ENCODE measurements at regions not wholly inside any gene's neighbourhood (a gene's known extent, or its start where the extent isn't known, plus 50 kb on each side); places are given as distances from the start of the nearest gene placed in this dataset.

GRCh38 chr9:119768266-119768665 lies 399.0 kb upstream of the BRINP1 start:
- H3F3A ChIP-seq (ENCODE audit: insufficient read depth, low read length) = no peaks in the 10 kb centered on the region
- no peaks in the 10 kb centered on the region for H3K9me2 ChIP-seq (replicated peaks; ENCODE audit: insufficient read depth, low read length)
- H4K20me1 ChIP-seq (ENCODE audit: insufficient read depth, low read length) = no peaks in the 10 kb centered on the region
- H3K4me1 ChIP-seq (ENCODE audit: low read length) = no peaks in the 10 kb centered on the region
- no peaks in the 10 kb centered on the region for H3K36me3 ChIP-seq (replicated peaks; ENCODE audit: insufficient read depth, low read length)
- H2AFZ ChIP-seq (ENCODE audit: low read length) = no peak overlapping the region
- no peak for DNase-seq
- no peak overlapping the region for H3K4me2 ChIP-seq (ENCODE audit: low read depth, low read length)
- no peaks in the 10 kb centered on the region for H3K79me2 ChIP-seq (ENCODE audit: low read length)
- no peaks in the 10 kb centered on the region for H3K9me3 ChIP-seq (replicated peaks; ENCODE audit: insufficient read depth, low read length)
- H3K9ac ChIP-seq (ENCODE audit: low read length) = no peak overlapping the region
- no peak overlapping the region for H3K27ac ChIP-seq (ENCODE audit: low read length)
- no peak overlapping the region for H3K4me3 ChIP-seq (ENCODE audit: low read length)
- H3K27me3 ChIP-seq (replicated peaks; ENCODE audit: insufficient read depth, low read length) = no peaks in the 10 kb centered on the region
- no peak for TF ChIP-seq CTCF (IDR thresholded peaks at IDR 0.05; ENCODE audit: low read length)
- no peak for TF ChIP-seq EZH2 (optimal IDR thresholded peaks at IDR 0.05; ENCODE audit: low read depth, low read length)
- TF ChIP-seq EZH2phosphoT487 (IDR thresholded peaks at IDR 0.05; ENCODE audit: low read length) = no peak

- H3F3A ChIP-seq (ENCODE audit: insufficient read depth, low read length) = no peaks in the 10 kb centered on the region
- no peak overlapping the region for H3K4me2 ChIP-seq (ENCODE audit: low read depth, low read length)
- H4K20me1 ChIP-seq (ENCODE audit: insufficient read depth, low read length) = no peaks in the 10 kb centered on the region
- TF ChIP-seq EZH2phosphoT487 (IDR thresholded peaks at IDR 0.05; ENCODE audit: low read length) (no peak), EZH2 (optimal IDR thresholded peaks at IDR 0.05; ENCODE audit: low read depth, low read length) (no peak), CTCF (IDR thresholded peaks at IDR 0.05; ENCODE audit: low read length) (no peak)
- H3K27me3 ChIP-seq (replicated peaks; ENCODE audit: insufficient read depth, low read length) = no peaks in the 10 kb centered on the region
- H2AFZ ChIP-seq (ENCODE audit: low read length) = no peak overlapping the region
- H3K4me3 ChIP-seq (ENCODE audit: low read length) = no peak overlapping the region
- no peaks in the 10 kb centered on the region for H3K36me3 ChIP-seq (replicated peaks; ENCODE audit: insufficient read depth, low read length)
- H3K9me3 ChIP-seq (replicated peaks; ENCODE audit: insufficient read depth, low read length) = no peaks in the 10 kb centered on the region
- no peaks in the 10 kb centered on the region for H3K9me2 ChIP-seq (replicated peaks; ENCODE audit: insufficient read depth, low read length)
- H3K27ac ChIP-seq (ENCODE audit: low read length) = no peak overlapping the region
- no peaks in the 10 kb centered on the region for H3K79me2 ChIP-seq (ENCODE audit: low read length)
- no peaks in the 10 kb centered on the region for H3K4me1 ChIP-seq (ENCODE audit: low read length)
- no peak overlapping the region for H3K9ac ChIP-seq (ENCODE audit: low read length)
- no peak for DNase-seq
These were observed 396.5 kb upstream of the BRINP1 start for GRCh38 chr9:119765632-119766175.

- no peaks in the 10 kb centered on the region for H3K27me3 ChIP-seq (replicated peaks; ENCODE audit: insufficient read depth, low read length)
- DNase-seq = no peak
- TF ChIP-seq EZH2phosphoT487 (IDR thresholded peaks at IDR 0.05; ENCODE audit: low read length) (no peak), CTCF (IDR thresholded peaks at IDR 0.05; ENCODE audit: low read length) (no peak), EZH2 (optimal IDR thresholded peaks at IDR 0.05; ENCODE audit: low read depth, low read length) (no peak)
- no peak overlapping the region for H3K4me3 ChIP-seq (ENCODE audit: low read length)
- H3K4me2 ChIP-seq (ENCODE audit: low read depth, low read length) = no peak overlapping the region
- no peaks in the 10 kb centered on the region for H3K9me2 ChIP-seq (replicated peaks; ENCODE audit: insufficient read depth, low read length)
- no peak overlapping the region for H3K9ac ChIP-seq (ENCODE audit: low read length)
- H4K20me1 ChIP-seq (ENCODE audit: insufficient read depth, low read length) = no peaks in the 10 kb centered on the region
- no peaks in the 10 kb centered on the region for H3K36me3 ChIP-seq (replicated peaks; ENCODE audit: insufficient read depth, low read length)
- H3F3A ChIP-seq (ENCODE audit: insufficient read depth, low read length) = no peaks in the 10 kb centered on the region
- H3K27ac ChIP-seq (ENCODE audit: low read length) = no peak overlapping the region
- no peaks in the 10 kb centered on the region for H3K4me1 ChIP-seq (ENCODE audit: low read length)
- H3K79me2 ChIP-seq (ENCODE audit: low read length) = no peaks in the 10 kb centered on the region
- no peak overlapping the region for H2AFZ ChIP-seq (ENCODE audit: low read length)
- no peaks in the 10 kb centered on the region for H3K9me3 ChIP-seq (replicated peaks; ENCODE audit: insufficient read depth, low read length)
These were observed 394.0 kb upstream of the BRINP1 start for GRCh38 chr9:119763260-119763659.

All from MM.1S (cell line).